Osteoblast (primary cell): ENCODE measurements at regions not wholly inside any gene's neighbourhood (a gene's known extent, or its start where the extent isn't known, plus 50 kb on each side); places are given as distances from the start of the nearest gene placed in this dataset.

Experiments
- DNase-seq: peaks from one replicate; pipeline ENCODE4 v3.0.0; 2011; ENCODE audit warnings: low spot score, mixed read lengths; ENCODE audit not compliant: insufficient read length; ENCODE audit errors: missing footprints
- H2AFZ ChIP-seq: 2 replicates; pipeline ENCODE4 v1.6.0; 2011; ENCODE audit warnings: mild to moderate bottlenecking, low read length
- H3K27ac ChIP-seq: 2 replicates; pipeline ENCODE4 v1.5.1; 2011; ENCODE audit warnings: mild to moderate bottlenecking, low read depth, low read length, moderate library complexity
- H3K27me3 ChIP-seq: 2 replicates; pipeline ENCODE4 v1.6.0; 2012; ENCODE audit warnings: mild to moderate bottlenecking, control low read depth, inconsistent platforms, low read length, moderate library complexity; ENCODE audit not compliant: insufficient read depth
- H3K36me3 ChIP-seq: 2 replicates; pipeline ENCODE4 v1.5.1; 2011; ENCODE audit warnings: mild to moderate bottlenecking, low read length, control low read depth, moderate library complexity; ENCODE audit not compliant: insufficient read depth
- H3K4me1 ChIP-seq: 2 replicates; pipeline ENCODE4 v1.5.1; 2011; ENCODE audit warnings: mild to moderate bottlenecking, low read length, control low read depth, moderate library complexity; ENCODE audit not compliant: insufficient read depth
- H3K4me2 ChIP-seq: 2 replicates; pipeline ENCODE4 v1.6.0; 2011; ENCODE audit warnings: mild to moderate bottlenecking, low read length; ENCODE audit not compliant: insufficient read depth
- H3K4me3 ChIP-seq: fragments of 200-600 bp; sonication (generic); 3 replicates; pipeline ENCODE4 v1.5.1; 2012; ENCODE audit warnings: mild to moderate bottlenecking, low read length, inconsistent platforms; ENCODE audit not compliant: insufficient read depth
- H3K79me2 ChIP-seq: 2 replicates; pipeline ENCODE4 v1.6.0; 2012; ENCODE audit warnings: mild to moderate bottlenecking, low read length, control low read depth, inconsistent platforms; ENCODE audit not compliant: insufficient read depth
- H3K9me3 ChIP-seq: 2 replicates; pipeline ENCODE4 v1.5.1; 2011; ENCODE audit warnings: low read depth, low read length, control low read depth
- H4K20me1 ChIP-seq: 2 replicates; pipeline ENCODE4 v1.6.0; 2012; ENCODE audit warnings: mild to moderate bottlenecking, low read length, control low read depth; ENCODE audit not compliant: insufficient read depth
- CTCF ChIP-seq: IDR thresholded peaks from 2 replicates; pipeline ENCODE4 v1.5.1; 2011; ENCODE audit warnings: mild to moderate bottlenecking, low read depth, low read length, moderate library complexity; ENCODE audit errors: extremely low read depth

GRCh38 chr16:66263973-66264310 lies 102.5 kb upstream of the CDH5 start:
- no peaks in the 10 kb centered on the region for H3K27me3 ChIP-seq
- no peaks in the 10 kb centered on the region for H3K9me3 ChIP-seq
- no peaks in the 10 kb centered on the region for H3K36me3 ChIP-seq
- H4K20me1 ChIP-seq: no peaks in the 10 kb centered on the region
- peaks cover 32% of the 10 kb centered on the region for H3K4me1 ChIP-seq
- no peak overlapping the region for H3K4me2 ChIP-seq
- no peak overlapping the region for H2AFZ ChIP-seq
- DNase-seq: no peak
- no peak for TF ChIP-seq CTCF
- no peak overlapping the region for H3K4me3 ChIP-seq
- no peak overlapping the region for H3K27ac ChIP-seq
- H3K79me2 ChIP-seq: no peaks in the 10 kb centered on the region

GRCh38 chr16:66263168-66263972 lies 103.1 kb upstream of the CDH5 start:
- Histone ChIP-seq H4K20me1 (no peaks in the 10 kb centered on the region), H3K4me3 (no peak overlapping the region), H3K36me3 (no peaks in the 10 kb centered on the region), H2AFZ (no peak overlapping the region), H3K79me2 (no peaks in the 10 kb centered on the region), H3K4me2 (no peak overlapping the region), H3K4me1 (peaks cover 32% of the 10 kb centered on the region), H3K27me3 (no peaks in the 10 kb centered on the region), H3K9me3 (no peaks in the 10 kb centered on the region), H3K27ac (no peak overlapping the region)
- TF ChIP-seq CTCF: no peak
- peak; percentile 32 for DNase-seq

GRCh38 chr16:66262253-66263167 lies 104.0 kb upstream of the CDH5 start:
- Histone ChIP-seq H3K27ac (no peak overlapping the region), H3K36me3 (no peaks in the 10 kb centered on the region), H3K79me2 (no peaks in the 10 kb centered on the region), H2AFZ (no peak overlapping the region), H4K20me1 (no peaks in the 10 kb centered on the region), H3K4me1 (peaks cover 26% of the 10 kb centered on the region), H3K4me3 (no peak overlapping the region), H3K27me3 (no peaks in the 10 kb centered on the region), H3K4me2 (no peak overlapping the region), H3K9me3 (no peaks in the 10 kb centered on the region)
- DNase-seq: peak; percentile 41
- TF ChIP-seq CTCF: no peak

- DNase-seq: no peak
- no peak overlapping the region for H3K4me3 ChIP-seq
- H3K36me3 ChIP-seq: no peaks in the 10 kb centered on the region
- peaks cover 22% of the 10 kb centered on the region for H3K4me1 ChIP-seq
- no peaks in the 10 kb centered on the region for H4K20me1 ChIP-seq
- H3K27ac ChIP-seq: no peak overlapping the region
- no peaks in the 10 kb centered on the region for H3K9me3 ChIP-seq
- no peaks in the 10 kb centered on the region for H3K79me2 ChIP-seq
- no peak overlapping the region for H3K4me2 ChIP-seq
- H2AFZ ChIP-seq: no peak overlapping the region
- no peak for TF ChIP-seq CTCF
- H3K27me3 ChIP-seq: no peaks in the 10 kb centered on the region
These were observed 104.7 kb upstream of the CDH5 start for GRCh38 chr16:66261826-66262225.
